GM18511 (cell line): ENCODE measurements at regions not wholly inside any gene's neighbourhood (a gene's known extent, or its start where the extent isn't known, plus 50 kb on each side); places are given as distances from the start of the nearest gene placed in this dataset.
"Not testable (repeated sequence)": the region's sequence is repeated elsewhere in the genome, so short reads cannot be mapped to it uniquely, and the experiment has no call there.

Experiments used
- ATAC-seq: cut with Tn5 transposase; IDR thresholded peaks from one replicate; pipeline ENCODE4 v1.9.1; 2021; ENCODE audit warnings: mild to moderate bottlenecking, moderate library complexity; ENCODE audit not compliant: unreplicated experiment

DNA sequence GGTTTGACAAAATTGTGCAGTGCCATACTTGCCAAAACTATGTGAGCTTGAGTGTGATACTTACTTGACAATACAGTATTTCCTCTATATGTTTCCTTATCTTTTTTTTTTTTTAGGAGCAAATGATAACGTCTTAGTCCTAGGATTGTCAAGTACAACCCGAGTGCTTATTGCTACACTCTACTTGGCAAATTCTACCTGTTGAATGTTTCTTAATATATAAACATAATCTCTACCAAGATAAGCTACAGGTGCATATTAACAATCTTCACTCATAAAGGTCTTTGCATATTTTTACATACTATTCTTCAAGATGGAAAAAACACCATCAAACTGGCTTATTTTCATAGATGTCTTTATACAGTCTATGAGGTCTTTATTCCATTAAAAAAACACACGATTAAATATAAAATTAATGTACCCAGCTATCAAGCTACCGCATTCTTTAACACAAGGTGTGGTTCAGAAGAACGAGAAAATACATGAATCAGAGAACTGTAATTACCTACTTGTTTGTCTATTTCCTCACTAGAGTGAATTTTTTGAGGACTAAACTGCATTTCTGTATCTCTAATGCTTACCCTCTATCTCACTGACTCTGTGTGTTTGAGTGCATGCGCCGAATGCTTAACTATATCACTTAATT is 76.1 kb upstream of the PDSS1 start:
- no peak for ATAC-seq

DNA sequence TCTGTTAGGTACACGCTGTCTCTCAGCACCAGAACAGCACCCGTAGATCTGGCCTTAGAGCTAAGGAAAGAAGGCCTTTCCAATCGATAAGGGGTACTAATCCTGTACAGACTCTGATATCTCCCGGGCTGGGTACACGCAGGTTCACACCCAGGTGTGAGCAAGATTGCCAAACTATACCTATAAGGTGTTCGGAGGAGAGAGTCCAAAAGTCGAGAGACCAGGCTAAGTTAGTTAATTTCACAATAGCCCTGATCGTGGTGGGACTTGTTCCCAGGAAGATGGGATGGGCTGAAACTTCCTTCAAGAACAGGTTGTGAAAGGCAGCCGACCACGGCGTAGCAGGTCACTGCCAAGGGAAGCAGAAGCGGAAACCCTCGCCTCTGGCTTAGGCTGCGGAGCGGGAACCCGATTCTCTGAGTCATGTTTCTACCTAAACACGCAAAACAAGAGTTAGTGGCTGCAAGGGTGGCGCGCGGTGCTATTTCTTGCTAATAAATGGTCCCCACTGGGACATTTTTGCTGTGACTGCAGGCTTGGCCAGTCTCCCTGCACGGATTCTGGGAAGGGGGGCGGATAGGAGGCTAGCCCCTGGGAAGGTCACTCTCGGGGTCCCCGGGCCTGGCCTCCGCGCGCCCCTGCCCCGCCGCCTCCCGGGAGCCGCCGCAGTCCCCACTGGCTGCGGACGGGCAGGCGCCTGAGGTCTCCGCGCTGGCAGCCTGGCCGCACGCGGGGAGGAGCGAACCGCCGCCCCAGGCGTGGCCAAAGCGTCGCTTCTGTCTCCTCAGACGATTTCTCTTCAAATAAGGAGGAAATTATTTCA is 75.4 kb upstream of the PDSS1 start:
- ATAC-seq, result peak; percentile 72

DNA sequence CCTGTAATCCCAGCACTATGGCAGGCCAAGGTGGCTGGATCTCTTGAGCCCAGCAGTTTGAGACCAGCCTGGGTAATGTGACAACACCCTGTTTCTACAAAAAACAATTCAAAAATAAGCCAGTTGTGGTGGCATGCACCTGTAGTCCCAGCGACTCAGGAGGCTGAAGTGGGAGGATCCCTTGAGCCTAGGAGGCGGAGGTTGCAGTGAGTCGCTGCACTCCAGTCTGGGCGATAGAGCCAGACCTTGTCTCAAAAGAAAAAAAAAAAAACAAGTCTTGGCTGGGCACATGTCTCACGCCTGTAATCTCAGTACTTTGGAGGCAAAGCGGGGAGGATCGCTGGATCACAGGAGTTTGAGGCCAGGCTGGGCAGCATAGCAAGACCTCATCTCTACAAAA is 74.6 kb upstream of the PDSS1 start:
- no peak for ATAC-seq

DNA sequence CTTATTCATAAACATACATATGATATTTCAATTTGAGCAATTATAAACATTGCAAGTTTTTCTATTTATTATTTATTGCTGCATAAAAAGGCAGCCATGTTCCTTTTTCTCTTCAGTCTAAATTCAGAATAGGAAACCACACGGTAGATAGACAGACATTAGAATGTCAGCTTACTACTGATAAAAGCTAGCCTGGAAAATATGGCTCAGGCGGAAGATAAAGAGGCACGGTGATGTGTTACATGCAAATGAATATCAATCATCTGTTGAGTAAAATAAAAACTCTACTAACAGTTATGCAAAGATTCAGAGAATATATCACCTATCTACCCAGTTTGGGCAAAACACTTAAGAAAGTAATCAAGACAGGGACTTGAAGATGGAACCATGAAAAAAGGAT is 73.5 kb upstream of the PDSS1 start:
- ATAC-seq, result no peak

DNA sequence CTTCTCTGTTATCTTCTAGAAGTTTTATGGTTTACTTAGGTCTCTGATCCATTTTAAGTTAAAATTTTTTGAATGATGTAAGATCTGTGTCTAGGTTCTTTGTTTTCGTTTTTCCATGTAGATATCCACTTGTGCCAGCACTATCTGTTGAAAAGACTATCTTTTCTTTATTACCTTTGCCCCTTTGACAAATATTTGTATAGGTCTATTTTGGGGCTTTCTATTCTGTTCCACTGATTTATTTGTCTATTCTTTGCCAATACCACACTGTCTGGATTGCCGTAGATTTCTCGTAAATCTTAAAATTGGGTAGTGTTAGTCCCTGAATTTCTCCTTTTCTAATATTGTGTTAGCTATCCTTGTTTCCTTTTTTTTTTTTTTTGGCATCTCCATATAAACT is 71.4 kb upstream of the PDSS1 start:
- no peak for ATAC-seq

DNA sequence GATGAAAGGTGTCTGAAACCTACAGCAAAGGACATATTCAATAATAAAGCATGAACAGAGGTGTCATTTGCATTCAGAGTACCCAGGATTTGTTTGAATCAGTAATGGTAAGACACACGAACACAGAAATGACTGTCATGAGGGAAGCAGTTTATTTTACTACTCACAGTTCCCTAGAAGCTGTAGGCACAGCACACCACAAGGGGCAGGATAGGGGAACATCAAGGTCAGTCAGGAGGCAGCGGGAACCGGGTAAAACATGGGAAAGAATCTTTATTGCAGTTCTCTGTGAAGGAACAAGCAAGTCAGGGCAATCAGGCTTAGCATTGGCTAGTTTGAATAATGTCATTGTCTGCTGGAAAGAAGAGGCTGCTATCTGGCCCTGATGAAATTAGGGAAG is 70.2 kb upstream of the PDSS1 start:
- ATAC-seq, result no peak

DNA sequence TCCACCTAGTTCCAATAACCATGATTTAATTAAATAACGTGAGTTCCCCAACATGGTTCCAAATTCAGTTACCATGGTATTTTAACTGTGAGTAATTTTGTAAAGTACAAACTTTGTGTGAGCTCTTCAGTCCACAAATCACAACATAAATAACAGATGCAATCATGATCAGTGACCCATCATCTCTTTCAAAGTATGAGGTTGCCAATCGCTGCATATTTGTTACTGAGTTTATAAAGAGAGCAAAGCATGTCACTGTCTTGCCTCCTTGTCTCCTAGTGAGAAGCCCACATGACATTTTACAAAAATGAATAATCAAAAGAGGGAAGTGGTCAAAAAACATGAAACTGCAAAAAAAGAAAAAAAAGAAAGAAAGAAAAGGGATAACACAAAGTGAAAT is 69.1 kb upstream of the PDSS1 start:
- ATAC-seq, result peak; percentile 89

DNA sequence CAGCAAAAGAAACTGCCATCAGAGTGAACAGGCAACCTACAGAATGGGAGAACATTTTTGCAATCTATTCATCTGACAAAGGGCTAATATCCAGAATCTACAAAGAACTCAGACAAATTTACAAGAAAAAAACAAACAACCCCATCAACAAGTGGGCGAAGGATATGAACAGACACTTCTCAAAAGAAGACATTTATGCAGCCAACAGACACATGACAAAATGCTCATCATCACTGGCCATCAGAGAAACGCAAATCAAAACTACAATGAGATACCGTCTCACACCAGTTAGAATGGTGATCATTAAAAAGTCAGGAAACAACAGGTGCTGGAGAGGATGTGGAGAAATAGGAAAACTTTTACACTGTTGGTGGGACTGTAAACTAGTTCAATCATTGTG is 65.3 kb upstream of the PDSS1 start:
- not testable (repeated sequence) for ATAC-seq

DNA sequence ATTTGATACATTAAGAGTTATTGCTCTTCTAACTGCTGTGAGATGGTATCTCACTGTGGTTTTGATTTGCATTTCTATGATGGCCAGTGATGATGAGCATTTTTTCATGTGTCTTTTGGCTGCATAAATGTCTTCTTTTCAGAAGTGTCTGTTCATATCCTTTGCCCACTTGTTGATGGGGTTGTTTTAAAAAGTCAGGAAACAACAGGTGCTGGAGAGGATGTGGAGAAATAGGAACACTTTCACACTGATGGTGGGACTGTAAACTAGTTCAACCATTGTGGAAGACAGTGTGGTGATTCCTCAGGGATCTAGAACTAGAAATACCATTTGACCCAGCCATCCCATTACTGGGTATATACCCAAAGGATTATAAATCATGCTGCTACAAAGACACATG is 63.4 kb upstream of the PDSS1 start:
- not testable (repeated sequence) for ATAC-seq

DNA sequence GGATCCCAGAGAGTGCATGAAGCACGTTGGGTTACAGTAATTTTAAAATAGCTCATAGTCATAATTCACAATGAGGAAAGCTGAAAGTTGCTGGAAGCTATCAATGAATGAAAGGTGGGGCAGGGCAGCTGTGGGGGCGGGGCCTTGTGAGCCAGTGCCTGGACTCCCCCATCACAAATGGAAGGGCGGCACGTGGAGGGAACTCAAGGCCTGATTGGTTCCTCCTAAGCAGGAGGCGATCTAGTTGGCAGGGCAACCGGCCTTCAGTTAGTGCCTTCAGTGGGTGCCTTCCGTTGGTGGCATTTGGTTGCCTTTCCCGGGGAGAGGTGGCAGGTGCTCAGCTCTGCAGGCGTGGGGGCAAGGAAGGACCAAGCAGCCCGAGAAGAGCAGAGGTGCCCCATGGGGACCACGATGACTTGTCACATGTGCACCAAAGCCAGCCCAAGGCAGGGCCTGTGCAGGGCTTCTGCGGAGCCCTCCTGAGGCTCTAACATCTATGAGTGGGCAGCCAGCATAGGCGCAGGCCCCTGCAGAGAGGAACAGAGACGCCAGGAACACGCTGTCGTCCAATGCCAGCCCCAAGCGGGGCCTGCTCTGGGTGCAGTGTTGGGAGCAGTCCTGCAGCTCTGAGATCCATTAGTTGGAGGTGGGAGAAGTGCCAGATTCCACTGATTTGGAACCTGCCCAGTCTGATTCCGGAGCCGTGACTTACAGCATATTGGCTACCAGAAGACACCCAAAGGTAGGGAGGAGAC is 59.8 kb upstream of the PDSS1 start:
- ATAC-seq, result no peak

DNA sequence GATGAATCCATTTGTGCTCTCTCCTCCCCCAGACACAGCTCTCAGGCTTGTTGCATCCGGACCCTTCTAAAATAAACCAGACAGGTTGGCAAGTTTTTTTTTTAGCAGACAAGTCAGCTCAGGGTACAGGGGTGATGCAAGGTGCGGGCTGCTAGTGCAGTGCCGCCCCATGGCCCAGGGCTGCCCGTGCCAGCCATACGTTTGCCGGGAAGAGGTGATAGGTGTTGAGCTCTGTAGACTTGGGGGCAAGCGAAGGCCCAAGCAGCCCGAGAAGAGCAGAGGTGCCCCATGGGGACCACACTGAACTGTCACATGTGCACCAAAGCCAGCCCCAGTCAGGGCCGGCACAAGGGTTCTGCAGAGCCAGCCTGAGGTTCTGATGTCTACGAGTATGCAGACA is 57.1 kb upstream of the PDSS1 start:
- ATAC-seq, result no peak

DNA sequence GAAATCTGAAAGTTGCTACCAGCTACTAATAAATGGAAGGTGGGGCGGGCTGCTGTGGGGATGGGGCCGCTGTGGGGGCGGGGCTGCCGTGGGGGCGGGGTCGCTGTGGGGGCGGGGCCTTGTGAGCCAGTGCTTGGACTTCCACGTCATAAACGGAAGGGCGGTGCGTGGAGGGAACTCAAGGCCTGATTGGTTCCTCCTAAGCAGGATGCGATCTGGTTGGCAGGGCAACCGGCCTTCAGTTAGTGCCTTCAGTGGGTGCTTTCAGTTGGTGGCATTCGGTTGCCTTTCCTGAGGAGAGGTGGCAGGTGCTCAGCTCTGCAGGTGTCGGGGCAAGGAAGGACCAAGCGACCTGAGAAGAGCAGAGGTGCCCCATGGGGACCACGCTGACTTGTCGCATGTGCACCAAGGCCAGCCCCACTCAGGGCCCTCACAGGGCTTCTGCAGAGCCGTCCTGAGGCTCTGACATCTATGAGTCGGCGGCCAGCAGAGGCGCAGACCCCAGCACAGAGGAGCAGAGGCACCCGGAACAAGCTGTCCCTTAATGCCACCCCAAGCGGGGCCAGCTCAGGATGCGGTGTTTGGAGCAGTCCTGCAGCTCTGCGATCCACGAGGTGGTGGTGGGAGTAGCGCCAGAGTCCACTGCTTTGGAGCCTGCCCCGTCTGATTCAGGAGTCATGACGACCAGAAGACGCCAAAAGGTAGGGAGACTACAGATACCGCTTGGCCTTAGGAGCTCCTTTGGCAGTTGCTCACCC is 54.4 kb upstream of the PDSS1 start:
- ATAC-seq, result no peak

DNA sequence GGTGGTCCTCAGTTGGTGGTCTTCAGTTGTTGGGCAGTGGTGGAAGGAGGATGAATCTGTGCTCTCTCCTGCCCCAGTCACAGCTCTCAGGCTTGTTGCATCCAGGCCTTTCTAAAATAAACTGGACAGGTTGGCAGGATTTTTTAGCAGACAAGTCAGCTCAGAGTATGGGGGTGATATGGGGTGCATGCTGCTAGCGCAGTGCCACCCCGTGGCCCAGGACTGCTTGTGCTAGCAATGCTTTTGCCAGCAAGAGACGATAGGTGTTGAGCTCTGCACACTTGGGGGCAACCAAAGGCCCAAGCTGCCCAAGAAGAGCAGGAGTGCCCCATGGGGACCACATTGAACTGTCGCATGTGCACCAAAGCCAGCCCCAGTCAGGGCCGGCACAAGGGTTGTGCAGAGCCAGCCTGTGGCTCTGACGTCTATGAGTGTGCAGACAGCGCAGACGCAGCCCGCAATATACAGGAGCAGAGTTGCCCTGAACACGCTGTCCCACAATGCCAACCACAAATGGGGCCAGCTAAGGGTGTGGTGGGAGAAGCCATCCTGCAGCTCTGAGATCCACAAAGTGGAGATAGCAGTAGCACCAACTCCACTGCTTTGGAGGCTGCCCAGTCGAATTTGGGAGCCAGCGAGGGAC is 49.8 kb upstream of the PDSS1 start:
- no peak for ATAC-seq
